Lung (tissue), 11 donors: ENCODE measurements at regions not wholly inside any gene's neighbourhood (a gene's known extent, or its start where the extent isn't known, plus 50 kb on each side); places are given as distances from the start of the nearest gene placed in this dataset.

Experiments used
- ATAC-seq: fragments of 200-7000 bp; cut with Tn5 transposase; one replicate; pipeline ENCODE4 v1.9.1; 2020; ENCODE audit warnings: moderate number of reproducible peaks; ENCODE audit not compliant: insufficient read depth, low FRiP score
- DNase-seq, 3 donors: peaks; one replicate each; pipeline ENCODE4 v3.0.0-alpha.2; 2013 to 2017
- H3K27ac ChIP-seq, 2 donors: one replicate each; pipeline ENCODE4 v1.5.1; 2013; ENCODE audit warnings: mild to moderate bottlenecking in 2 of 2, moderate library complexity in 2 of 2, control low read depth in 1 of 2, inconsistent platforms in 1 of 2, low read depth in 1 of 2, low read length in 1 of 2
- H3K27me3 ChIP-seq, 3 donors: one replicate each; pipeline ENCODE4 v1.5.1; 2013; ENCODE audit warnings: low read length in 2 of 3; ENCODE audit not compliant: control insufficient read depth in 3 of 3, insufficient read depth in 3 of 3
- H3K36me3 ChIP-seq, 4 donors: one replicate each; pipeline ENCODE4 v1.5.1; 2013; ENCODE audit warnings: low read length in 4 of 4, mild to moderate bottlenecking in 1 of 4, moderate library complexity in 1 of 4; ENCODE audit not compliant: control insufficient read depth in 4 of 4, insufficient read depth in 4 of 4
- H3K4me1 ChIP-seq, 5 donors: one replicate each; pipeline ENCODE4 v1.5.1; 2013; ENCODE audit warnings: low read length in 5 of 5, mild to moderate bottlenecking in 2 of 5, moderate library complexity in 1 of 5; ENCODE audit not compliant: control insufficient read depth in 5 of 5, insufficient read depth in 5 of 5
- H3K4me3 ChIP-seq: one replicate; pipeline ENCODE4 v1.5.1; 2013; ENCODE audit warnings: mild to moderate bottlenecking, control low read depth, moderate library complexity
- H3K9ac ChIP-seq, 2 donors: one replicate each; pipeline ENCODE4 v1.5.1; 2013; ENCODE audit warnings: low read length in 2 of 2, control low read depth in 1 of 2; ENCODE audit not compliant: insufficient read depth in 1 of 2
- H3K9me3 ChIP-seq, 4 donors: one replicate each; pipeline ENCODE4 v1.5.1; 2013; ENCODE audit warnings: low read length in 3 of 4, mild to moderate bottlenecking in 1 of 4, moderate library complexity in 1 of 4; ENCODE audit not compliant: control insufficient read depth in 4 of 4, insufficient read depth in 3 of 4
- WGBS, 2 donors: extraction: QIAGEN DNeasy Blood & Tissue Kit; methylation state at CpG; one replicate each; pipeline ENCODE4 v1.1.7; 2013; 5-methylcytosine and 5-hydroxymethylcytosine counted together
- TF ChIP-seq, protein P1 (sequence below): IDR thresholded peaks from 2 replicates; pipeline ENCODE4 v1.5.1; 2012; ENCODE audit warnings: mild to moderate bottlenecking; ENCODE audit errors: control extremely low read depth, extremely low read depth
- donor health status: control.
- donor health status: control.
- donor health status: Bipolar disorder and iron deficiency.
- donor health status: healthy.
- donor health status: DM: yes; HTN: yes; CAD: no.

DNA sequence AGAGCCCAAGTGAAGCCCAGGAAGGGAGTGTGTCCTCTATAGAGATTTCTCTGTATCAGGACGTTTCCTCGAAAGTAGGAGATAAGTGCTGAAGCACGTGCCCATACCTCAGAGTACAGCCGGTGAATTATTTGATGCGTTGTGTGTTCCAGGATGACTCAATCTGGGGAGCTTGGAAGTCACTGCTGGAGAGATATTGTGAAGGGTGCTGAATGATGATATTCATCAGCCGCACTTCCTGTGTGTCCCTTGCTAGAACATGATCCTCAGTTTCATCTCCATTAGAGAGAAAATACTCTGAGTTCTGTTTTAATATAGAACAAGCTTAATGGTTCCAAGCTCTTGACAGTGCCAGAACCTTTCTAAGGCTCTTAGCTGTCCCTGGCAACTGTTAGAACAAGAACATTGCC lies 402.3 kb upstream of the ADAMTSL1 start:
- Histone ChIP-seq H3K4me1 (peaks cover 0 to 6% (median 0%) of the 10 kb centered on the region in 5 donors), H3K9me3 (no peaks in the 10 kb centered on the region), H3K4me3 (no peak overlapping the region), H3K9ac (no peak overlapping the region), H3K27me3 (no peaks in the 10 kb centered on the region), H3K27ac (no peak overlapping the region), H3K36me3 (no peaks in the 10 kb centered on the region)
- no peak for DNase-seq
- TF ChIP-seq, protein P1, sequence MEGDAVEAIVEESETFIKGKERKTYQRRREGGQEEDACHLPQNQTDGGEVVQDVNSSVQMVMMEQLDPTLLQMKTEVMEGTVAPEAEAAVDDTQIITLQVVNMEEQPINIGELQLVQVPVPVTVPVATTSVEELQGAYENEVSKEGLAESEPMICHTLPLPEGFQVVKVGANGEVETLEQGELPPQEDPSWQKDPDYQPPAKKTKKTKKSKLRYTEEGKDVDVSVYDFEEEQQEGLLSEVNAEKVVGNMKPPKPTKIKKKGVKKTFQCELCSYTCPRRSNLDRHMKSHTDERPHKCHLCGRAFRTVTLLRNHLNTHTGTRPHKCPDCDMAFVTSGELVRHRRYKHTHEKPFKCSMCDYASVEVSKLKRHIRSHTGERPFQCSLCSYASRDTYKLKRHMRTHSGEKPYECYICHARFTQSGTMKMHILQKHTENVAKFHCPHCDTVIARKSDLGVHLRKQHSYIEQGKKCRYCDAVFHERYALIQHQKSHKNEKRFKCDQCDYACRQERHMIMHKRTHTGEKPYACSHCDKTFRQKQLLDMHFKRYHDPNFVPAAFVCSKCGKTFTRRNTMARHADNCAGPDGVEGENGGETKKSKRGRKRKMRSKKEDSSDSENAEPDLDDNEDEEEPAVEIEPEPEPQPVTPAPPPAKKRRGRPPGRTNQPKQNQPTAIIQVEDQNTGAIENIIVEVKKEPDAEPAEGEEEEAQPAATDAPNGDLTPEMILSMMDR = no peak
- WGBS, 2 donors = 75 to 79% methylated on average over 6 of the region's 6 CpGs
- no peak for ATAC-seq

DNA sequence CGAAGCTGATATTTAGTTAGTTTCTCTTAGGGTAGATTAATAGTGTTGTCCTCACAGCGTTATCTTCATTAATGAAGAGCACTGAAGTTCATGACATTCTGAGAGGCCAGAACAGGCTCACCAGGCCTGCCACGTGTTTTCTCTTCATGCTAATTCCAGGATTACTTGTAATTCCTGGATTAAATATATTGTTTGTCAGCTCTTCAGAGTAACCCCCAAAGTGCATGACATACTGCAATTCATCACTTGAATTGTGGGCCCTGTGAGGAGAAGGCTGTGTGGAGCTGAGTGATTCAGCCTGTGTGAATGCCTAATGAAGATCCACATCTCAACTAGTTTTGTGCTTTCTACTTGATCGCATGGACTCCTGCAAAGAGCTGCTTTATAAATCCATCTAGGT lies 401.0 kb upstream of the ADAMTSL1 start:
- Histone ChIP-seq H3K9me3 (no peaks in the 10 kb centered on the region), H3K4me1 (peaks cover 0 to 6% (median 0%) of the 10 kb centered on the region in 5 donors), H3K27me3 (no peaks in the 10 kb centered on the region), H3K9ac (no peak overlapping the region), H3K27ac (no peak overlapping the region), H3K4me3 (no peak overlapping the region), H3K36me3 (no peaks in the 10 kb centered on the region)
- TF ChIP-seq, protein P1 = no peak
- WGBS, 2 donors = 79 to 89% methylated on average over 4 of the region's 4 CpGs
- DNase-seq = no peak
- no peak for ATAC-seq

DNA sequence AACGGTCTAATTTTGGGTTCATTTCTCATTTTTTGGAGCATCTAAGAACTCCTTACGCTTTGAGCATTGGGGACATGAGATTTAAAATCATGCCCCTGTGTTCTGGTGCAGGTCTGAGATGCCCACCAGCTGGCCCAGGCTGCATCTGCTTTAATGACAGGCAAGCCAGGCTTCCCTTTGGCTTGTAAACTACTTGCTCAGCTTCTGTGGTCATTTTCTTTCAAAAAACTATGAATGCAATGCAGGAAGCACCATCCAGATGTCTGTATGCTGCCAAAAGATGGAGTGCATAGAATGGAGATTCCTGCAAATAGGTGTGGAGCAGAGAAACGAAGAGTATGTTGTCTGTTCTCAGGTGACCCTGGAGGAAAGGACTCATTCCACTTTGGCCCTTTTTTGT lies 399.9 kb upstream of the ADAMTSL1 start:
- Histone ChIP-seq H3K4me1 (peaks cover 0 to 6% (median 0%) of the 10 kb centered on the region in 5 donors), H3K9me3 (peaks cover 0 to 3% (median 0%) of the 10 kb centered on the region in 4 donors), H3K27ac (no peak overlapping the region), H3K4me3 (no peak overlapping the region), H3K9ac (no peak overlapping the region), H3K36me3 (no peaks in the 10 kb centered on the region), H3K27me3 (no peaks in the 10 kb centered on the region)
- DNase-seq (no peak), ATAC-seq (no peak)
- WGBS, 2 donors = 36 to 39% methylated on average over 3 of the region's 3 CpGs
- TF ChIP-seq, protein P1 = no peak
